Left lobe of liver (tissue), 2 donors: ENCODE measurements at regions not wholly inside any gene's neighbourhood (a gene's known extent, or its start where the extent isn't known, plus 50 kb on each side); places are given as distances from the start of the nearest gene placed in this dataset.
A peak's percentile ranks its signal among the peaks of the same experiment; 100 is the strongest.

ENCODE experiments used
- ATAC-seq: fragments of 200-7000 bp; cut with Tn5 transposase; one replicate; pipeline ENCODE4 v1.9.1; 2020; ENCODE audit warnings: mild to moderate bottlenecking, moderate library complexity
- DNase-seq: peaks from one replicate; pipeline ENCODE4 v3.0.0-alpha.2; 2020; ENCODE audit warnings: low spot score
- donor health status: DM: no; HTN: no; CAD: no; lungs with moderate emphysema.
- donor health status: DM: no; HTN: yes; CAD: no.

DNA sequence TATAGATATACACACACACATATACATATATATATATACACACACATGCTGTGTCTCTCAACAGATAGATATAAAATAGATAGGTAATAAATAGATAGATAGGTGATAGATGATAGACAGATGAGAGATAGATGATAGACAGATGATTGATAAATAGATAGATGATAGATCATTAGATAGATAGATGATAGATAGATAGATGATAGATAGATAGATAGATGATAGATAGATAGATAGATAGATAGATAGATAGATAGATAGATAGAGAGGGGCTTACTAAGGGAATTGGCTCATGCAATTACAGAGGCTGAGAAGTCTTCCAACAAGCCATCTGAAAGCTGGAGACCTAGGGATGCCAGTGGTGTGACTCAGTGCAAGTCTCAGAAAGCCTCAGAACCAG is 394.5 kb downstream of the ICE1 start:
- DNase-seq: no peak

GRCh38 chr5:5813441-5813840 is 391.0 kb downstream of the ICE1 start:
- no peak for DNase-seq
- no peak for ATAC-seq

More for the DNA sequence above, 394.5 kb downstream of the ICE1 start:
- no peak for ATAC-seq

- no peak for ATAC-seq
- DNase-seq: no peak
Observed at GRCh38 chr5:5810461-5810860, 388.0 kb downstream of the ICE1 start.

- ATAC-seq (no peak), DNase-seq (no peak)
Observed at GRCh38 chr5:5805916-5806315, 383.4 kb downstream of the ICE1 start.

- DNase-seq (no peak), ATAC-seq (no peak)
Observed at GRCh38 chr5:5804478-5805233, 382.2 kb downstream of the ICE1 start.

- DNase-seq: no peak
- no peak for ATAC-seq
Observed at GRCh38 chr5:5800801-5801761, 378.6 kb downstream of the ICE1 start.

DNA sequence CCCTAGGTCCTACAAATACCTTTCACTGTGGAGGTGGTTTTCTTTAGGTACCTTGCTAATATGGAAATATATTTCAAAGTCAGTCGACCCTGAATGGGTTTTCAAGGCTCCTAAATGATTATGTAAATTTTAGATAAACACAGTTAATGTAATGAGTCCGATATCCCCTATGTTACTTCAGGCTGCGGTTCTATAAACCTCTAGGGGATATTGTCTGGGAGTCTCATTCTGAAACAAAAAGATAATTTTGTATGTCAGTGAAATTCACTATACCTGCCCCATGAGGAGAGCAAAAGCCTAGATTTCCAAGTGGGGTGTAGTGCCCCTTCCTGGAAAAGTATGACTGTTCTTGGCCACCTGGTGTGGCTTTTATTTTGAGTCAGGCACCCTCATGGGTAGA is 377.3 kb downstream of the ICE1 start:
- DNase-seq: no peak
- ATAC-seq: no peak

GRCh38 chr5:5799229-5799628 is 376.8 kb downstream of the ICE1 start:
- ATAC-seq (peak; percentile 57), DNase-seq (no peak)

GRCh38 chr5:5798462-5798861 is 376.0 kb downstream of the ICE1 start:
- DNase-seq (no peak), ATAC-seq (no peak)

DNA sequence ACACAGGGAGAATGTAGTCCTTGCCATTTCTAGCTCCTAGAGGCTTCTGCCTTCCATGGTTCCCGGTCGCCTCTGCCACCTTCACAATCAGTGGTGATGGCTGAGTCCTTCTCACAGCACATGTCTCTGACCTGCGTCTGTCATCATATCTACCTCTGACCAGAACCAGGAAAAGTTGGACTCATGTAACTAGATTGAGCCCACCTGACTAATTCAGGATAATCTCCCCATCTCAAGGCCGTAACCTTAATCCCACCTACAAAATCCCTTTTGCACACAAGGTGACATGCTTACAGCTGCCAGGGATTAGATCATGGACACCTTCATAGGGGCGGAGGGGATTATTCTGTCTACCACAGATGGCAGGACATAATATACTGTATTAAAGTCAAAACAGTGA is 375.6 kb downstream of the ICE1 start:
- no peak for ATAC-seq
- DNase-seq: no peak

GRCh38 chr5:5795074-5795771 is 372.7 kb downstream of the ICE1 start:
- peak; percentile 94 for DNase-seq
- peak; percentile 93 for ATAC-seq

DNA sequence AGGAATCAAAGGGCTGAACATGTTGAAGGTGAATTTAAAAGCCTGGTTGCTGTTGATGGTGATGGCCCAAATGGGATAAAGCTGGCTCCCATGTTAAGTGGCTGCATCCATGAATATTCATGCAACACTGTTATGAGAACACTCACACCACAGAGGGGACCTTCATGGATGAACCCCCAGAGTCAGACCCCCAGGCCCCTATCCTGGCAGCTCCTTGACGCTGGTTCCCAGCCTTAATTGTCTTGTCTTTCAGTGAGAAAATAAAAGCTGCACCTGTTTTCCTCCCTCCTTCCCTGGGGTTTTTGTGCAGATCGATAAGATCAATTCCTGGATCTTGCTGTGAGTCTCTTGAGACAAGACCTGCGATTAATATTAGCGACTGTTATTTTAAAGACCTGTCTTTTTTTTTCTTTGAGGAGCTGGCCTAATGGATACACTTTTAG is 371.7 kb downstream of the ICE1 start:
- no peak for ATAC-seq

DNA sequence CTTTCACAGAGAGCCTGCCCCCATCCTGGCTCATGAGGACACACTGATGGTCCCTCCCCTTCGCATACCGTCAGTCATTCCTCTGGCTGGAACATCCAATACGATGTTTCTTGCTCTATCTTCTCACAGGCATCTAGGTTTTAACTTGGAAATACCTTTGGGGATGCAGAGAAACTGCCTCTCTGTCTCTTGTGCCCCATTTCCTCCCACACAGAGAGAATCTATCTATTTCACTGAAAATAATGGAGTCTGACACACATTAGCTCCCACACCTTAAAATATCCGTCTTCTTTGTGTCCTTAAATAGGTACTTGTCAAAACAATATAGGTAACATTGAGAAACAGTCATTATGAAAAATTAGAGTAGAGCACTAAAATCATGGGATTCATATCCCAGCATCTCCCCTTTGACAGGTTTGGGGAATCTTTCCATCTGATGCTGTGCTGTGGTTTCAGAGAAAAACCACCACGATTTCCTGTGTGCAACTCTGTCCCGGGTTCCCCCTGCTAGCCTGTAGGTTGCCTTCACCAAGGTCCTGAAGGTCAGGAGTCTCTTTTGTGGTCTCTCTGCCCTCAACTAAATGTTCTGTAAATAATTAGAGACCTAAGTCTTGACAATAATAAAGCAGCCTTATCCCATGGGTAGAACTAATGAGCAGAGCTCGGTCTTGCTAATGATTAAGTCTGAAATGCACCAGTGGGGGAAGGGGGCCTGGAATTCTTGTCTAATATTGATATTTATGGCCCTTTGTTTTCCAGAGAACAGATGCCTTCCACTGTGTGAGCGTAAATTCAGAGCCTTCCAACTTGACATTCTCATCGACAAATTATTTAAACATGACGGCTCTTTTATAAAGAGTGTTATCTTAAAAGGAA is 371.0 kb downstream of the ICE1 start:
- DNase-seq: no peak
- ATAC-seq: no peak

More for the DNA sequence above, 371.7 kb downstream of the ICE1 start:
- DNase-seq: no peak

DNA sequence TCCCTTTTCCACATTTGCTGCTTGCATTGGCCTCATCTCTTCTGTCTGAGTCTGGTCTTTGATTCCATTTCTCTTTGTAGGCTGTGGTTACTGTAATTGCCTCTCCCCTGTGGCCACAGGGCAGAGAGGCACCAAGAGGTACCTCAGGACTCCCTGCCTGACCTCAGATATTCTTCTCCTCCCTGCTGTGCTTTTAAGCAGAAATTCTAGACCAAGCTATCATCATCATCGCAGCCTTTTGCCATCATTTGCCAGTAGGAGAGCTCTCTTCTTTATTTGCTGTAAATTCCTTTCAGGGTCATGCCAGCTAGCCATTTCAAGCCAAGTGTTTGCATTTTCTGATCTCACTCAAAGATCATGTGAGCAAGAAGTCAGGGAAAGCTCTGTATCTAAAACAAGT is 369.6 kb downstream of the ICE1 start:
- DNase-seq: no peak
- no peak for ATAC-seq

GRCh38 chr5:5788793-5789192 is 366.3 kb downstream of the ICE1 start:
- ATAC-seq (no peak), DNase-seq (no peak)

DNA sequence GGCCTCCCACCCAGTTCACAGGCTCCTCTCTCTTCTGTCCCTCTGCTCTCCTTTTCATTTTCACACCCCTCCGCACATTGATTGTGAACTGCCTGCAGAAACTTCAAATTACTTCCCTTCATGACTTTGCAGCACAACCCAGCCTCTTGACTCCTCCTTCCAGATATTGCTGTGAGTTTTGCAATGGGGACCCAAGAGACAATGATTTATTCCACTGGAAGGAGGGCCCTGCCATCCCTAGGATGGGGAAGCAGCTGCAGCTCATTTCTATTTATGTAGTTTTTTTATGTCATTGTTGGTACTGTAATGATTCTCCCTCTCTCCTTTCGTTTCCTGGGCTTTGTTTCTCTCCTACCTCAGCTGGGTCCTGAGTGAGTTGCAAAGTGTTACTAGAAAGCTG is 364.9 kb downstream of the ICE1 start:
- DNase-seq: no peak
- no peak for ATAC-seq

GRCh38 chr5:5784101-5784500 is 361.6 kb downstream of the ICE1 start:
- ATAC-seq: no peak

GRCh38 chr5:5783021-5783420 is 360.5 kb downstream of the ICE1 start:
- no peak for DNase-seq
- no peak for ATAC-seq

More at GRCh38 chr5:5784101-5784500, 361.6 kb downstream of the ICE1 start:
- DNase-seq: no peak

- no peak for DNase-seq
- no peak for ATAC-seq
Observed at GRCh38 chr5:5782402-5782801, 359.9 kb downstream of the ICE1 start.

DNA sequence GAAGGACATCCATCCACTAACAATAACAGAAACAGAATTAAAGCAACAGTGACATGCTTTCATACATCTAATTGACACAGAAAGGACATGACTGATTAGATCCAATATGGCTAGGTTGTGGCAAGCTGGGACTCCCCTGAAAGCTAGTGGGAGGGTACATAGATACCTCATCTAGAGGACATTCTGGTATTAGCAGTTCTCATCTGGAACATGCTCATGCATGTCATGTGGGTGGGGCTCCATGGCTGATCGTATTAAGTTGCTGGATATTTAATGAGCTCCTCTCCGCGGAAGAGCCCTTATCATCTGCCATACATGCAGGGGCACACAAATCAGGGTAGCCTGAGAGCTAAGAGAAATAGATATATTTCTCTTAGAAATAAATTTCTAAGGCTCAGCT is 358.9 kb downstream of the ICE1 start:
- DNase-seq: no peak
- no peak for ATAC-seq
